ENCODE measurements at regions not wholly inside any gene's neighbourhood (a gene's known extent, or its start where the extent isn't known, plus 50 kb on each side); places are given as distances from the start of the nearest gene placed in this dataset.
"Not testable (repeated sequence)": the region's sequence is repeated elsewhere in the genome, so short reads cannot be mapped to it uniquely, and the experiment has no call there.

- TF ChIP-seq GABPB1 (CRISPR knock-in tag; IDR thresholded peaks at IDR 0.05): no peak
- no peak for TF ChIP-seq ZNF423 (CRISPR knock-in tag; IDR thresholded peaks at IDR 0.05)
- no peak for TF ChIP-seq ATF6 (CRISPR knock-in tag; IDR thresholded peaks at IDR 0.05)
- no peak for TF ChIP-seq ZNF512 (CRISPR knock-in tag; IDR thresholded peaks at IDR 0.05; ENCODE audit: borderline replicate concordance)
- TF ChIP-seq MXD4 (CRISPR knock-in tag; IDR thresholded peaks at IDR 0.05; ENCODE audit: borderline replicate concordance): no peak
- peaks cover 17% of the 10 kb centered on the region for H3K4me1 Mint-ChIP-seq
- DNase-seq (ENCODE audit: low spot score) (no peak), ATAC-seq (no peak)
- peaks cover 17% of the 10 kb centered on the region for H3K9me3 Mint-ChIP-seq
- ChIA-PET CTCF (no interaction called here), POLR2A (interaction anchor here (0.6 kb wide), 1 partner anchor 43 kb away, joined by 3 read pairs; no protein-coding TSS in a partner anchor)
- H3K36me3 Mint-ChIP-seq: peaks cover 10% of the 10 kb centered on the region
- H3K4me3 Mint-ChIP-seq: no peak overlapping the region
- no peaks in the 10 kb centered on the region for H3K27me3 Mint-ChIP-seq (ENCODE audit: low read depth)
- H3K27ac Mint-ChIP-seq: no peak overlapping the region
Observed at GRCh38 chr2:223185638-223186037, 133.6 kb downstream of the KCNE4 start.

GRCh38 chr2:223187256-223187655 lies 135.3 kb downstream of the KCNE4 start:
- Mint-ChIP-seq H3K4me1 (peaks cover 18% of the 10 kb centered on the region), H3K4me3 (no peak overlapping the region), H3K36me3 (peaks cover 8% of the 10 kb centered on the region), H3K27ac (no peak overlapping the region), H3K9me3 (peaks cover 17% of the 10 kb centered on the region), H3K27me3 (ENCODE audit: low read depth) (no peaks in the 10 kb centered on the region)
- no peak for DNase-seq (ENCODE audit: low spot score)
- CTCF ChIA-PET: no interaction called here
- POLR2A ChIA-PET: no interaction called here
- TF ChIP-seq ZNF219 (CRISPR knock-in tag; IDR thresholded peaks at IDR 0.05; ENCODE audit: borderline replicate concordance) (no peak), ZNF416 (CRISPR knock-in tag; IDR thresholded peaks at IDR 0.05) (no peak), ZSCAN18 (CRISPR knock-in tag; IDR thresholded peaks at IDR 0.05) (no peak), ELF4 (CRISPR knock-in tag; IDR thresholded peaks at IDR 0.05; ENCODE audit: low read depth) (no peak), TCF7 (CRISPR knock-in tag; IDR thresholded peaks at IDR 0.05; ENCODE audit: low read depth) (no peak), NFYB (CRISPR knock-in tag; conservative IDR thresholded peaks at IDR 0.05; ENCODE audit: low read depth) (no peak), CDX4 (CRISPR knock-in tag; IDR thresholded peaks at IDR 0.05; ENCODE audit: borderline replicate concordance) (no peak), ZBTB21 (CRISPR knock-in tag; IDR thresholded peaks at IDR 0.05; ENCODE audit: borderline replicate concordance) (no peak), MAX (CRISPR knock-in tag; IDR thresholded peaks at IDR 0.05) (no peak), E2F5 (CRISPR knock-in tag; IDR thresholded peaks at IDR 0.05) (no peak), GABPB1 (CRISPR knock-in tag; IDR thresholded peaks at IDR 0.05) (no peak), SMAD3 (CRISPR knock-in tag; IDR thresholded peaks at IDR 0.05; ENCODE audit: borderline replicate concordance) (no peak), PRDM15 (CRISPR knock-in tag; IDR thresholded peaks at IDR 0.05) (no peak)
- ATAC-seq: no peak

GRCh38 chr2:223190561-223191206 lies 138.7 kb downstream of the KCNE4 start:
- ATAC-seq: not testable (repeated sequence)
- peaks cover 18% of the 10 kb centered on the region for H3K4me1 Mint-ChIP-seq

More at GRCh38 chr2:223190561-223191206, 138.7 kb downstream of the KCNE4 start:
- POLR2A ChIA-PET; CTCF ChIA-PET; H3K27ac Mint-ChIP-seq; DNase-seq (ENCODE audit: low spot score); H3K4me3 Mint-ChIP-seq; H3K27me3 Mint-ChIP-seq (ENCODE audit: low read depth): not testable (repeated sequence)
- H3K9me3 Mint-ChIP-seq: peaks cover 44% of the 10 kb centered on the region
- H3K36me3 Mint-ChIP-seq: peaks cover 40% of the 10 kb centered on the region
